H1 (cell line): ENCODE measurements at regions not wholly inside any gene's neighbourhood (a gene's known extent, or its start where the extent isn't known, plus 50 kb on each side); places are given as distances from the start of the nearest gene placed in this dataset.

Source experiments
- CTCF ChIA-PET: fragments of 300-600 bp; sonication (Branson Sonifier 250); formaldehyde crosslinking; loops from one replicate; lab custom pipeline; 2021; ENCODE audit not compliant: partially characterized antibody; lab: Charles Lee
- POLR2A ChIA-PET: fragments of 300-600 bp; sonication (Branson Sonifier 250); formaldehyde crosslinking; loops from one replicate; lab custom pipeline; 2021; ENCODE audit warnings: inconsistent platforms; ENCODE audit not compliant: partially characterized antibody; lab: Charles Lee
- DNase-seq, 2 experiments: peaks; one replicate each; pipeline versions ENCODE4 v3.0.0 to v3.0.0-alpha.2; 2010 to 2022; ENCODE audit warnings: low spot score in 2 of 2, low read depth in 1 of 2, mixed read lengths in 1 of 2
- FAIRE-seq: peaks from 2 replicates; lab custom pipeline; 2011; peaks lifted over from hg19 to GRCh38; lab: Jason Lieb, UNC
- H2AFZ ChIP-seq: 2 replicates; pipeline ENCODE4 v1.8.1; 2012; ENCODE audit warnings: low read length, inconsistent platforms
- H2AK5ac ChIP-seq: 2 replicates; pipeline ENCODE4 v1.6.1; 2013; ENCODE audit warnings: low read depth, low read length
- H2BK120ac ChIP-seq: replicated peaks from 2 replicates; pipeline ENCODE3; 2013; ENCODE audit warnings: low read depth, low read length, inconsistent platforms
- H2BK12ac ChIP-seq: 2 replicates; pipeline ENCODE4 v1.6.1; 2013; ENCODE audit warnings: low read depth, low read length
- H2BK15ac ChIP-seq: 2 replicates; pipeline ENCODE4 v1.6.1; 2013; ENCODE audit warnings: low read length
- H2BK20ac ChIP-seq: 2 replicates; pipeline ENCODE4 v1.6.1; 2013; ENCODE audit warnings: low read length
- H2BK5ac ChIP-seq: 2 replicates; pipeline ENCODE4 v1.6.1; 2013; ENCODE audit warnings: low read depth, low read length
- H3K14ac ChIP-seq: 2 replicates; pipeline ENCODE4 v1.6.1; 2013; ENCODE audit warnings: inconsistent platforms; ENCODE audit not compliant: insufficient read length
- H3K18ac ChIP-seq: 2 replicates; pipeline ENCODE4 v1.6.1; 2013; ENCODE audit warnings: low read length; ENCODE audit errors: extremely low read depth
- H3K23ac ChIP-seq: 2 replicates; pipeline ENCODE4 v1.6.1; 2013; ENCODE audit warnings: inconsistent platforms; ENCODE audit not compliant: insufficient read length
- H3K23me2 ChIP-seq: 2 replicates; pipeline ENCODE4 v1.6.1; 2013; ENCODE audit warnings: low read depth, low read length
- H3K27ac ChIP-seq: 2 replicates; pipeline ENCODE4 v1.6.1; 2011; ENCODE audit warnings: low read depth, low read length, inconsistent platforms
- H3K27me3 ChIP-seq, 4 experiments: replicated peaks in 1 of 4; 1 replicate in 1 of 4; 2 replicates in 3 of 4; pipeline versions ENCODE4 v1.6.1 to v1.8.1; 2011 to 2013; ENCODE audit warnings: low read length in 3 of 4, mild to moderate bottlenecking in 3 of 4, inconsistent platforms in 2 of 4, mixed read lengths in 2 of 4, moderate library complexity in 1 of 4; ENCODE audit not compliant: control insufficient read depth in 3 of 4, insufficient read depth in 3 of 4; ENCODE audit errors: extremely low read depth in 1 of 4
- H3K36me3 ChIP-seq, 4 experiments: 2 replicates each; pipeline versions ENCODE4 v1.6.1 to v1.8.1; 2011 to 2013; ENCODE audit warnings: mild to moderate bottlenecking in 4 of 4, low read length in 3 of 4, moderate library complexity in 2 of 4, control low read depth in 1 of 4, inconsistent platforms in 1 of 4; ENCODE audit not compliant: insufficient read depth in 4 of 4, control insufficient read depth in 2 of 4
- H3K4ac ChIP-seq: replicated peaks from 2 replicates; pipeline ENCODE3; 2013; ENCODE audit warnings: low read length, low read depth, mixed read lengths, inconsistent platforms; ENCODE audit not compliant: insufficient read length
- H3K4me1 ChIP-seq, 4 experiments: replicated peaks in 1 of 4; 1 replicate in 1 of 4; 2 replicates in 3 of 4; pipeline versions ENCODE4 v1.6.1 to v1.8.1; 2011 to 2013; ENCODE audit warnings: low read length in 3 of 4, inconsistent platforms in 2 of 4, mixed read lengths in 1 of 4; ENCODE audit not compliant: insufficient read depth in 4 of 4, control insufficient read depth in 3 of 4
- H3K4me2 ChIP-seq, 2 experiments: 2 replicates each; pipeline versions ENCODE4 v1.6.1 to v1.8.1; 2011 to 2013; ENCODE audit warnings: low read depth in 2 of 2, low read length in 2 of 2, control low read depth in 1 of 2, inconsistent platforms in 1 of 2, mild to moderate bottlenecking in 1 of 2; ENCODE audit not compliant: insufficient read depth in 1 of 2
- H3K4me3 ChIP-seq, 4 experiments: fragments of 200-600, 300-600 bp in 1 of 4; sonication (generic), shearing (Covaris generic), sonication (Bioruptor Twin) in 1 of 4; 2 replicates each; pipeline versions ENCODE4 v1.5.1 to v1.8.1; 2011 to 2016; ENCODE audit warnings: low read length in 4 of 4, low read depth in 3 of 4, control low read depth in 2 of 4, inconsistent platforms in 2 of 4, mild to moderate bottlenecking in 2 of 4, mixed read lengths in 1 of 4, moderate library complexity in 1 of 4; ENCODE audit not compliant: insufficient read depth in 2 of 4; ENCODE audit errors: extremely low read depth in 1 of 4
- H3K56ac ChIP-seq: replicated peaks from 2 replicates; pipeline ENCODE3; 2013; ENCODE audit warnings: low read depth, mild to moderate bottlenecking, mixed read lengths, low read length, inconsistent platforms; ENCODE audit not compliant: insufficient read length
- H3K79me1 ChIP-seq: 2 replicates; pipeline ENCODE4 v1.6.1; 2013; ENCODE audit warnings: low read depth, low read length, control low read depth
- H3K79me2 ChIP-seq, 2 experiments: 2 replicates each; pipeline versions ENCODE4 v1.6.1 to v1.8.1; 2012 to 2013; ENCODE audit warnings: low read length in 2 of 2, mild to moderate bottlenecking in 2 of 2, inconsistent platforms in 1 of 2; ENCODE audit not compliant: insufficient read depth in 2 of 2, control insufficient read depth in 1 of 2
- H3K9ac ChIP-seq, 4 experiments: replicated peaks in 1 of 4; 1 replicate in 1 of 4; 2 replicates in 3 of 4; pipeline versions ENCODE4 v1.6.1 to v1.8.1; 2011 to 2013; ENCODE audit warnings: low read depth in 3 of 4, low read length in 3 of 4, control low read depth in 2 of 4, mild to moderate bottlenecking in 2 of 4, moderate library complexity in 2 of 4, inconsistent platforms in 1 of 4; ENCODE audit errors: extremely low read depth in 1 of 4
- H3K9me3 ChIP-seq, 2 experiments: 2 replicates each; pipeline versions ENCODE4 v1.6.1 to v1.8.1; 2012 to 2013; ENCODE audit warnings: mild to moderate bottlenecking in 2 of 2, moderate library complexity in 2 of 2, control low read depth in 1 of 2, inconsistent platforms in 1 of 2, low read depth in 1 of 2, low read length in 1 of 2, mixed read lengths in 1 of 2; ENCODE audit not compliant: insufficient read depth in 2 of 2
- H4K20me1 ChIP-seq, 2 experiments: replicated peaks in 1 of 2; 2 replicates each; pipeline versions ENCODE3 to v1.8.1; 2011 to 2013; ENCODE audit warnings: inconsistent platforms in 2 of 2, low read length in 2 of 2, mild to moderate bottlenecking in 1 of 2; ENCODE audit not compliant: insufficient read depth in 2 of 2, control insufficient read depth in 1 of 2
- H4K5ac ChIP-seq: 2 replicates; pipeline ENCODE4 v1.6.1; 2013; ENCODE audit warnings: low read length, low read depth, mixed read lengths, inconsistent platforms; ENCODE audit not compliant: insufficient read length
- H4K8ac ChIP-seq: 2 replicates; pipeline ENCODE4 v1.8.0; 2013; ENCODE audit warnings: mild to moderate bottlenecking, moderate library complexity, low read length, inconsistent platforms; ENCODE audit not compliant: insufficient read depth; ENCODE audit errors: extremely low read depth
- H4K91ac ChIP-seq: replicated peaks from 2 replicates; pipeline ENCODE3; 2013; ENCODE audit warnings: low read length, mixed read lengths, inconsistent platforms; ENCODE audit not compliant: insufficient read length
- ATF2 ChIP-seq: IDR thresholded peaks from 2 replicates; pipeline ENCODE4 v1.6.1; 2012; ENCODE audit warnings: low read length, inconsistent platforms
- BRCA1 ChIP-seq: IDR thresholded peaks from 2 replicates; pipeline ENCODE4 v1.6.1; 2012; ENCODE audit warnings: low read depth, low read length, improper control_type of control experiment
- CBX5 ChIP-seq: fragments of 300-800, 300-1000 bp; sonication (generic); IDR thresholded peaks from 2 replicates; pipeline ENCODE4 v1.7.1; 2016; ENCODE audit warnings: antibody characterized with exemption, low read length, low read depth
- CBX8 ChIP-seq: fragments of 300-800, 300-1000 bp; sonication (generic); IDR thresholded peaks from 2 replicates; pipeline ENCODE4 v1.7.1; 2016; ENCODE audit warnings: low read depth, low read length, borderline replicate concordance
- CTCF ChIP-seq, 3 experiments: IDR thresholded peaks; 1 replicate in 2 of 3; 2 replicates in 1 of 3; pipeline versions ENCODE4 v1.5.1 to v1.6.1; 2011; ENCODE audit warnings: low read length in 3 of 3, mild to moderate bottlenecking in 3 of 3, inconsistent platforms in 2 of 3, low read depth in 1 of 3, moderate library complexity in 1 of 3; ENCODE audit not compliant: insufficient read depth in 1 of 3; ENCODE audit errors: control extremely low read depth in 1 of 3
- JUN ChIP-seq: IDR thresholded peaks from 2 replicates; pipeline ENCODE4 v1.6.1; 2011; ENCODE audit warnings: low read depth, mild to moderate bottlenecking, improper control_type of control experiment, low read length
- PHF8 ChIP-seq: fragments of 200-600 bp; sonication (generic); conservative IDR thresholded peaks from 2 replicates; pipeline ENCODE4 v1.7.1; 2012; ENCODE audit warnings: low read depth, mild to moderate bottlenecking, inconsistent platforms, low read length, moderate library complexity
- POU5F1 ChIP-seq: IDR thresholded peaks from 2 replicates; pipeline ENCODE4 v1.6.1; 2011; ENCODE audit warnings: low read depth, mild to moderate bottlenecking, low read length, moderate library complexity
- SAP30 ChIP-seq: fragments of 300-600 bp; sonication (generic); IDR thresholded peaks from 2 replicates; pipeline ENCODE4 v1.7.1; 2012; ENCODE audit warnings: low read length, moderate library complexity, mild to moderate bottlenecking, inconsistent platforms; ENCODE audit not compliant: insufficient read depth, insufficient replicate concordance
- TAF7 ChIP-seq: optimal IDR thresholded peaks from 2 replicates; pipeline ENCODE3; 2011; ENCODE audit warnings: low read depth, mild to moderate bottlenecking, inconsistent platforms, low read length, moderate library complexity, borderline replicate concordance
- WGBS, 2 experiments: shearing (Covaris generic) in 1 of 2; methylation state at CpG; one replicate each; pipeline versions ENCODE4 v1.1.6 to v1.1.7; 2013 to 2015; ENCODE audit warnings: low lambda C conversion rate in 2 of 2, mixed read lengths in 2 of 2, inconsistent platforms in 1 of 2, low coverage in 1 of 2, missing lambda C conversion rate in 1 of 2; ENCODE audit not compliant: insufficient replicate concordance in 2 of 2, insufficient coverage in 1 of 2, insufficient read length in 1 of 2; ENCODE audit errors: extremely low coverage in 1 of 2, missing lambda C conversion rate in 1 of 2; 5-methylcytosine and 5-hydroxymethylcytosine counted together

- Histone ChIP-seq H2AFZ (no peak overlapping the region), H3K14ac (no peak overlapping the region), H2BK5ac (no peak overlapping the region), H2BK15ac (no peak overlapping the region), H3K27me3 (no peaks in the 10 kb centered on the region), H3K23ac (no peak overlapping the region), H2BK120ac (no peak overlapping the region), H3K4ac (no peak overlapping the region), H3K4me1 (no peaks in the 10 kb centered on the region), H2BK20ac (no peak overlapping the region), H3K36me3 (no peaks in the 10 kb centered on the region), H3K56ac (no peak overlapping the region), H3K9ac (no peak overlapping the region), H3K23me2 (no peaks in the 10 kb centered on the region), H4K8ac (no peak overlapping the region), H3K18ac (no peak overlapping the region), H4K20me1 (no peaks in the 10 kb centered on the region), H4K5ac (no peak overlapping the region), H4K91ac (no peak overlapping the region), H2AK5ac (no peak overlapping the region), H3K79me1 (no peaks in the 10 kb centered on the region), H3K9me3 (no peaks in the 10 kb centered on the region), H2BK12ac (no peak overlapping the region), H3K27ac (no peak overlapping the region), H3K79me2 (no peaks in the 10 kb centered on the region), H3K4me3 (no peak overlapping the region), H3K4me2 (no peak overlapping the region)
- FAIRE-seq (no peak), DNase-seq (no peak)
- POLR2A ChIA-PET, result no interaction called here
- 77% methylated on average over 2 of the region's 2 CpGs; no CpG with 5 or more reads in 1 of the 2 experiments for WGBS, 2 experiments
- CTCF ChIA-PET, result interaction anchor here (2.6 kb wide), 1 partner anchor 12 kb away, joined by 9 read pairs; no protein-coding TSS in a partner anchor
- TF ChIP-seq CBX5, result no peak
- no peak for TF ChIP-seq ATF2
- TF ChIP-seq POU5F1, result no peak
- no peak for TF ChIP-seq BRCA1
- no peak for TF ChIP-seq CBX8
- TF ChIP-seq JUN, result no peak
- TF ChIP-seq CTCF (IDR thresholded peaks at IDR 0.05; ENCODE audit: control extremely low read depth in 1 of 3, insufficient read depth in 1 of 3, low read depth in 1 of 3, low read length in 3 of 3), result no peak
- no peak for TF ChIP-seq PHF8
- TF ChIP-seq TAF7, result no peak
- TF ChIP-seq SAP30, result no peak
These were observed 195.6 kb downstream of the DEPDC1B start for GRCh38 chr5:60504342-60504741.
